Heart right ventricle (tissue), 16 donors: ENCODE measurements at regions not wholly inside any gene's neighbourhood (a gene's known extent, or its start where the extent isn't known, plus 50 kb on each side); places are given as distances from the start of the nearest gene placed in this dataset.

Experiments
- ATAC-seq, 8 donors: fragments of 200-7000 bp; cut with Tn5 transposase; one replicate each; pipeline ENCODE4 v1.9.1; 2020; ENCODE audit warnings: mild to moderate bottlenecking in 8 of 8, moderate library complexity in 8 of 8, moderate number of reproducible peaks in 1 of 8
- DNase-seq, 2 donors: peaks; one replicate each; pipeline ENCODE4 v3.0.0-alpha.2; 2020
- H3K27ac ChIP-seq, 10 donors: fragments of 200-600 bp; sonication (generic) in 2 of 10; one replicate each; pipeline versions ENCODE4 v1.5.0 to v1.8.0; 2020 to 2022; ENCODE audit warnings: mild to moderate bottlenecking in 3 of 10
- H3K27me3 ChIP-seq, 7 donors: fragments of 200-600 bp; one replicate each; pipeline ENCODE4 v1.8.0; 2021 to 2022; ENCODE audit warnings: mild to moderate bottlenecking in 2 of 7
- H3K36me3 ChIP-seq, 9 donors: fragments of 200-600 bp; sonication (generic) in 1 of 9; one replicate each; pipeline versions ENCODE4 v1.5.0 to v1.8.0; 2020 to 2022; ENCODE audit warnings: mild to moderate bottlenecking in 2 of 9
- H3K4me1 ChIP-seq, 9 donors: fragments of 200-600 bp; sonication (generic) in 1 of 9; one replicate each; pipeline versions ENCODE4 v1.5.0 to v1.8.0; 2020 to 2022; ENCODE audit warnings: mild to moderate bottlenecking in 4 of 9
- H3K4me3 ChIP-seq, 10 donors: fragments of 200-600 bp; sonication (generic) in 2 of 10; one replicate each; pipeline versions ENCODE4 v1.5.0 to v1.8.0; 2020 to 2022; ENCODE audit warnings: mild to moderate bottlenecking in 7 of 10, moderate library complexity in 2 of 10
- H3K9me3 ChIP-seq, 11 donors: fragments of 200-600 bp in 10 of 11; sonication (generic) in 2 of 11; one replicate each; pipeline versions ENCODE4 v1.5.0 to v1.8.0; 2013 to 2022; ENCODE audit warnings: mild to moderate bottlenecking in 2 of 11, control low read depth in 1 of 11, moderate library complexity in 1 of 11
- CTCF ChIP-seq, 9 donors: fragments of 200-600 bp; sonication (generic) in 2 of 9; IDR thresholded peaks; one replicate each; pipeline versions ENCODE4 v1.5.0 to v1.8.0; 2021 to 2022; ENCODE audit warnings: antibody characterized with exemption in 9 of 9, mild to moderate bottlenecking in 5 of 9, moderate library complexity in 1 of 9
- WGBS, 2 donors: extraction: QIAGEN DNeasy Blood & Tissue Kit; methylation state at CpG; one replicate each; pipeline ENCODE4 v1.1.7; 2013; ENCODE audit warnings: inconsistent platforms in 1 of 2; 5-methylcytosine and 5-hydroxymethylcytosine counted together
- intact Hi-C, 10 donors: fragments of 100-400 bp; cut with DNase I; formaldehyde crosslinking; loops; one replicate each; pipeline versions ENCODE4 v1.11.1 to v1.14.2; 2022
- donor health status: Arrhythmogenic right ventricular cardiomyopathy.
- donor health status: ischemic (EF 13 %, LVEDD 7.1; RV severe dilation, severe dysfunction).
- donor health status: healthy with polysubstance abuse.
- donor health status: DM: no; HTN: yes; CAD: no.
- donor health status: DM: no; HTN: no; CAD: no.
- donor health status: ischemic (EF 25% LVEDD 6.9; RV normal size, moderate dysfunction).
- donor health status: ischemic (EF 25% LVEDD 5.7; RV mildly dilated, moderate dysfunction).
- donor health status: healthy.
- donor health status: DM: yes; HTN: yes; CAD: no.
- donor health status: Ischemic cardiomyopathy.
- donor health status: ischemic (EF 35%, LVEDD 5.7; RV mildly dilated, moderate dysfunction).
- donor health status: nonischemic (EF 11% LVEDD 7.7; RV severe dilation, severe dysfunction).
- donor health status: DM: yes; HTN: yes; CAD: no.
- donor health status: PGD.
- donor health status: ischemic (EF 29% LVEDD 5.4; RV normal size, mild dysfunction).
- donor health status: nonischemic (EF 23%, LVEDD 6.1; RV moderate dilation, normal function).

GRCh38 chr3:71857956-71858355, 73.0 kb upstream of the PROK2 start:
- peaks cover 0 to 12% (median 2%) of the 10 kb centered on the region in 11 donors for H3K9me3 ChIP-seq
- intact Hi-C loops, result loop anchor here in 4 of 10 donors (5.0 to 10.0 kb wide), 3 partner anchors 123 to 131 kb away; partner anchors contain the start of gene EIF4E3 (in 1 of the 4)
- no peak for ATAC-seq

DNA sequence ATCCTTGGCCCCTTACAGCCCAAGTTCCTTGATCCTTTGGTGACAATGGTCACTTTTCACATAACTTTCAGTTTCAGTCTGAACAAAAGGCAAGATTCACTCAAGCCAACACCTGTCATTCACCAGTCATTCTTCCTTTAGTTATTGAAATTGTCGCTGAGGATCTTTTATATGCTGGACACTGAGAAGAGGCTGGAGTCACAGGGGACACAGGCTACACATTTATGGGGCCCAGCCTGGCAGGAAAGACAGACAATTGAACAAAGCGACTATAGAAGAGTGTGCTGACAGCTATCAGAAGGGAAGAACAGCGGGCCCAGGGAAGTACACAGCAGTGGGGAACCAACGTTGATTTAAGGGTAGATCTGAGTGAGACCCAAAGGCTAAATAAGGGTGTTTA, 69.8 kb upstream of the PROK2 start:
- intact Hi-C loops, result loop anchor here in 4 of 10 donors (5.0 to 10.0 kb wide), 3 partner anchors 120 to 127 kb away; partner anchors contain the start of gene EIF4E3 (in 1 of the 4)
- WGBS, 2 donors, result 83 to 85% methylated on average over 4 of the region's 4 CpGs
- no peak overlapping the region for H3K27ac ChIP-seq
- no peak for DNase-seq
- TF ChIP-seq CTCF (IDR thresholded peaks at IDR 0.05), result no peak
- H3K27me3 ChIP-seq, result peaks cover 0 to 9% (median 1%) of the 10 kb centered on the region in 7 donors
- ATAC-seq, result no peak
- no peaks in the 10 kb centered on the region for H3K9me3 ChIP-seq
- no peak overlapping the region for H3K4me3 ChIP-seq
- peaks cover 0 to 9% (median 0%) of the 10 kb centered on the region in 9 donors for H3K4me1 ChIP-seq
- no peaks in the 10 kb centered on the region for H3K36me3 ChIP-seq

More at GRCh38 chr3:71857956-71858355, 73.0 kb upstream of the PROK2 start:
- no peak for DNase-seq
- Histone ChIP-seq H3K4me3 (no peak overlapping the region), H3K27ac (peak overlapping the region in 1 of 10 donors; percentile 75), H3K27me3 (peaks cover 0 to 17% (median 6%) of the 10 kb centered on the region in 7 donors), H3K4me1 (peaks cover 0 to 9% (median 0%) of the 10 kb centered on the region in 9 donors), H3K36me3 (no peaks in the 10 kb centered on the region)
- no peak for TF ChIP-seq CTCF (IDR thresholded peaks at IDR 0.05)
- 61 to 67% methylated on average over 3 of the region's 3 CpGs for WGBS, 2 donors

- TF ChIP-seq CTCF (IDR thresholded peaks at IDR 0.05), result no peak
- Histone ChIP-seq H3K27me3 (peaks cover 0 to 9% (median 7%) of the 10 kb centered on the region in 7 donors), H3K36me3 (no peaks in the 10 kb centered on the region), H3K4me3 (no peak overlapping the region), H3K27ac (no peak overlapping the region), H3K9me3 (peaks cover 0 to 4% (median 0%) of the 10 kb centered on the region in 11 donors), H3K4me1 (peaks cover 0 to 9% (median 0%) of the 10 kb centered on the region in 9 donors)
- ATAC-seq, result no peak
- WGBS, 2 donors, result 67 to 77% methylated on average over 5 of the region's 5 CpGs
- no peak for DNase-seq
- intact Hi-C loops, result loop anchor here in 2 of 10 donors (10.0 kb wide), 1 partner anchor 119 kb away; no protein-coding TSS in a partner anchor
Measured at GRCh38 chr3:71854096-71854495, 69.1 kb upstream of the PROK2 start.

- no peak overlapping the region for H3K27ac ChIP-seq
- TF ChIP-seq CTCF (IDR thresholded peaks at IDR 0.05), result no peak
- WGBS, 2 donors, result 89 to 95% methylated on average over 3 of the region's 3 CpGs
Measured at GRCh38 chr3:71851878-71852277, 66.9 kb upstream of the PROK2 start.

More at GRCh38 chr3:71851878-71852277, 66.9 kb upstream of the PROK2 start:
- DNase-seq (no peak), ATAC-seq (no peak)
- H3K27me3 ChIP-seq, result peaks cover 0 to 27% (median 11%) of the 10 kb centered on the region in 7 donors
- H3K4me3 ChIP-seq, result no peak overlapping the region
- H3K9me3 ChIP-seq, result peaks cover 0 to 11% (median 0%) of the 10 kb centered on the region in 11 donors
- no peaks in the 10 kb centered on the region for H3K36me3 ChIP-seq
- intact Hi-C loops, result loop anchor here in 2 of 10 donors (10.0 kb wide), 1 partner anchor 117 kb away; no protein-coding TSS in a partner anchor
- no peaks in the 10 kb centered on the region for H3K4me1 ChIP-seq
